Caco-2 (cell line): ENCODE measurements at regions not wholly inside any gene's neighbourhood (a gene's known extent, or its start where the extent isn't known, plus 50 kb on each side); places are given as distances from the start of the nearest gene placed in this dataset.

Experiments used
- BruUV-seq: library from RNA; stranded (reverse); fragments of 400-500 nt; replicated peaks from 2 replicates; lab custom pipeline; 2021; lab: Mats Ljungman, UMichigan
- CTCF ChIA-PET: fragments of 300-600 bp; sonication (Branson Sonifier 250); formaldehyde crosslinking; loops from one replicate; lab custom pipeline; 2022; ENCODE audit warnings: antibody characterized with exemption; lab: Charles Lee
- POLR2A ChIA-PET: fragments of 300-600 bp; sonication (Branson Sonifier 250); formaldehyde crosslinking; loops from one replicate; lab custom pipeline; 2022; ENCODE audit warnings: antibody characterized with exemption; lab: Charles Lee
- DNase-seq, 2 experiments: peaks; one replicate each; pipeline versions ENCODE4 v3.0.0 to v3.0.0-alpha.2; 2020 to 2022
- H3K27me3 ChIP-seq: replicated peaks from 2 replicates; pipeline ENCODE4 v1.6.0; 2011; ENCODE audit warnings: low read length; ENCODE audit not compliant: control insufficient read depth, insufficient read depth
- H3K36me3 ChIP-seq: 2 replicates; pipeline ENCODE4 v1.5.1; 2011; ENCODE audit warnings: low read length; ENCODE audit not compliant: control insufficient read depth, insufficient read depth
- H3K4me1 ChIP-seq: fragments of 250-450 bp; sonication (Bioruptor Pico); 2 replicates; pipeline ENCODE4 v1.5.1; 2020; ENCODE audit warnings: mild to moderate bottlenecking
- H3K4me3 ChIP-seq: 2 replicates; pipeline ENCODE4 v1.5.1; 2011; ENCODE audit warnings: low read depth, mild to moderate bottlenecking, control low read depth, low read length
- H3K9me3 ChIP-seq: fragments of 250-450 bp; sonication (Bioruptor Pico); 2 replicates; pipeline ENCODE4 v1.5.1; 2020; ENCODE audit warnings: mild to moderate bottlenecking, moderate library complexity
- H3K27ac Mint-ChIP-seq: one replicate; pipeline ENCODE4 v1.8.0; 2022; ENCODE audit warnings: mixed read lengths; ENCODE audit not compliant: unreplicated experiment
- H3K27me3 Mint-ChIP-seq: one replicate; pipeline ENCODE4 v1.8.0; 2022; ENCODE audit warnings: mixed read lengths; ENCODE audit not compliant: insufficient read depth, unreplicated experiment
- H3K36me3 Mint-ChIP-seq: one replicate; pipeline ENCODE4 v1.8.0; 2022; ENCODE audit warnings: mild to moderate bottlenecking, mixed read lengths; ENCODE audit not compliant: insufficient read depth, unreplicated experiment
- H3K4me1 Mint-ChIP-seq: one replicate; pipeline ENCODE4 v1.8.0; 2022; ENCODE audit warnings: low read depth, mixed read lengths; ENCODE audit not compliant: unreplicated experiment
- H3K4me3 Mint-ChIP-seq: one replicate; pipeline ENCODE4 v1.8.0; 2022; ENCODE audit warnings: mild to moderate bottlenecking, moderate library complexity, mixed read lengths; ENCODE audit not compliant: unreplicated experiment
- H3K9me3 Mint-ChIP-seq: one replicate; pipeline ENCODE4 v1.8.0; 2022; ENCODE audit warnings: mixed read lengths; ENCODE audit not compliant: unreplicated experiment
- intact Hi-C: fragments of 100-400 bp; cut with micrococcal nuclease; formaldehyde crosslinking; loops from one replicate; pipeline ENCODE4 v1.10.0; 2022; ENCODE audit not compliant: unreplicated experiment
- TF ChIP-seq, protein P1 (sequence below), 2 experiments: fragments of 200-600 bp in 1 of 2; IDR thresholded peaks; 1 replicate in 1 of 2; 2 replicates in 1 of 2; pipeline versions ENCODE4 v1.5.1 to v1.8.0; 2011 to 2022; ENCODE audit warnings: antibody characterized with exemption in 1 of 2, control low read depth in 1 of 2, inconsistent platforms in 1 of 2, low read depth in 1 of 2, low read length in 1 of 2, mild to moderate bottlenecking in 1 of 2, moderate library complexity in 1 of 2; ENCODE audit not compliant: insufficient read depth in 1 of 2, severe bottlenecking in 1 of 2, unreplicated experiment in 1 of 2

- Mint-ChIP-seq H3K9me3 (peaks cover 17% of the 10 kb centered on the region), H3K4me3 (no peak overlapping the region), H3K27me3 (peaks cover 7% of the 10 kb centered on the region), H3K36me3 (no peaks in the 10 kb centered on the region), H3K4me1 (no peaks in the 10 kb centered on the region), H3K27ac (no peak overlapping the region)
- Histone ChIP-seq H3K4me3 (no peak overlapping the region), H3K4me1 (no peaks in the 10 kb centered on the region), H3K27me3 (no peaks in the 10 kb centered on the region), H3K9me3 (no peaks in the 10 kb centered on the region), H3K36me3 (no peaks in the 10 kb centered on the region)
- intact Hi-C loops, result no loop called here
- ChIA-PET CTCF (no interaction called here), POLR2A (no interaction called here)
- BruUV-seq, result no TSS peak
- no peak for DNase-seq
- TF ChIP-seq, protein P1, sequence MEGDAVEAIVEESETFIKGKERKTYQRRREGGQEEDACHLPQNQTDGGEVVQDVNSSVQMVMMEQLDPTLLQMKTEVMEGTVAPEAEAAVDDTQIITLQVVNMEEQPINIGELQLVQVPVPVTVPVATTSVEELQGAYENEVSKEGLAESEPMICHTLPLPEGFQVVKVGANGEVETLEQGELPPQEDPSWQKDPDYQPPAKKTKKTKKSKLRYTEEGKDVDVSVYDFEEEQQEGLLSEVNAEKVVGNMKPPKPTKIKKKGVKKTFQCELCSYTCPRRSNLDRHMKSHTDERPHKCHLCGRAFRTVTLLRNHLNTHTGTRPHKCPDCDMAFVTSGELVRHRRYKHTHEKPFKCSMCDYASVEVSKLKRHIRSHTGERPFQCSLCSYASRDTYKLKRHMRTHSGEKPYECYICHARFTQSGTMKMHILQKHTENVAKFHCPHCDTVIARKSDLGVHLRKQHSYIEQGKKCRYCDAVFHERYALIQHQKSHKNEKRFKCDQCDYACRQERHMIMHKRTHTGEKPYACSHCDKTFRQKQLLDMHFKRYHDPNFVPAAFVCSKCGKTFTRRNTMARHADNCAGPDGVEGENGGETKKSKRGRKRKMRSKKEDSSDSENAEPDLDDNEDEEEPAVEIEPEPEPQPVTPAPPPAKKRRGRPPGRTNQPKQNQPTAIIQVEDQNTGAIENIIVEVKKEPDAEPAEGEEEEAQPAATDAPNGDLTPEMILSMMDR (IDR thresholded peaks at IDR 0.05; ENCODE audit: insufficient read depth in 1 of 2, low read depth in 1 of 2, low read length in 1 of 2, severe bottlenecking in 1 of 2, unreplicated experiment in 1 of 2), result no peak
These were observed 523.1 kb downstream of the XIRP2 start for GRCh38 chr2:167411367-167411766.

- no TSS peak for BruUV-seq
- Histone ChIP-seq H3K4me1 (no peaks in the 10 kb centered on the region), H3K27me3 (no peaks in the 10 kb centered on the region), H3K36me3 (no peaks in the 10 kb centered on the region), H3K9me3 (no peaks in the 10 kb centered on the region), H3K4me3 (no peak overlapping the region)
- TF ChIP-seq, protein P1 (IDR thresholded peaks at IDR 0.05; ENCODE audit: insufficient read depth in 1 of 2, low read depth in 1 of 2, low read length in 1 of 2, severe bottlenecking in 1 of 2, unreplicated experiment in 1 of 2), result no peak
- no peak for DNase-seq
- ChIA-PET CTCF (no interaction called here), POLR2A (no interaction called here)
- H3K9me3 Mint-ChIP-seq, result peaks cover 9% of the 10 kb centered on the region
- no peak overlapping the region for H3K27ac Mint-ChIP-seq
- intact Hi-C loops, result no loop called here
- H3K4me3 Mint-ChIP-seq, result no peak overlapping the region
- H3K4me1 Mint-ChIP-seq, result no peaks in the 10 kb centered on the region
- no peaks in the 10 kb centered on the region for H3K36me3 Mint-ChIP-seq
- H3K27me3 Mint-ChIP-seq, result peaks cover 7% of the 10 kb centered on the region
These were observed 518.3 kb downstream of the XIRP2 start for GRCh38 chr2:167406558-167406957.

GRCh38 chr2:167404627-167405284 lies 516.5 kb downstream of the XIRP2 start:
- Histone ChIP-seq H3K9me3 (no peaks in the 10 kb centered on the region), H3K27me3 (no peaks in the 10 kb centered on the region), H3K4me3 (no peak overlapping the region), H3K36me3 (no peaks in the 10 kb centered on the region), H3K4me1 (no peaks in the 10 kb centered on the region)
- no peak overlapping the region for H3K4me3 Mint-ChIP-seq
- no peaks in the 10 kb centered on the region for H3K36me3 Mint-ChIP-seq
- H3K27me3 Mint-ChIP-seq, result peaks cover 7% of the 10 kb centered on the region
- ChIA-PET POLR2A (no interaction called here), CTCF (no interaction called here)
- no peak overlapping the region for H3K27ac Mint-ChIP-seq
- BruUV-seq, result no TSS peak
- no peaks in the 10 kb centered on the region for H3K4me1 Mint-ChIP-seq
- intact Hi-C loops, result no loop called here
- no peak for DNase-seq
- TF ChIP-seq, protein P1 (IDR thresholded peaks at IDR 0.05; ENCODE audit: insufficient read depth in 1 of 2, low read depth in 1 of 2, low read length in 1 of 2, severe bottlenecking in 1 of 2, unreplicated experiment in 1 of 2), result no peak
- peaks cover 9% of the 10 kb centered on the region for H3K9me3 Mint-ChIP-seq
